HG02678 (cell line): ENCODE measurements at regions not wholly inside any gene's neighbourhood (a gene's known extent, or its start where the extent isn't known, plus 50 kb on each side); places are given as distances from the start of the nearest gene placed in this dataset.

Source experiments
- ATAC-seq: cut with Tn5 transposase; IDR thresholded peaks from one replicate; pipeline ENCODE4 v1.9.1; 2021; ENCODE audit warnings: mild to moderate bottlenecking, moderate library complexity; ENCODE audit not compliant: unreplicated experiment

DNA sequence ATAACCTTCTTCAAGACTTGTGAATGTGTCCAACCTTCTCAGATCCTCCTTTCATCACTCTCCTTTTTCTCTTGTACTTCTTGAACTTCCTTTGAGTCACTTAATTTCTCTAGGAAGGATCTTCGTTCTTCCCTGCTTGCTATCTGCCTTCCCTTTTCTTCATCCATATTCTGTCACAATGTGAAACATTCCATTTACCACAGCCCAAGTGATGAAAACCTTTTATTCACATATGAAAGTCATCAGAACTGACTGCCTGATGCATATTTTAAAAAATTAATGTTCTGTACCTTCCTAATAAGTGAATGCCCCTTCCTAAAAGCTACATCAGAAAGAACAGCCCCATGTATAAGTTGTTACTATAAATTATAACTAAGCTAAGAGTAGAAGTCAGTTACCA is 520.4 kb upstream of the LUZP2 start:
- no peak for ATAC-seq

DNA sequence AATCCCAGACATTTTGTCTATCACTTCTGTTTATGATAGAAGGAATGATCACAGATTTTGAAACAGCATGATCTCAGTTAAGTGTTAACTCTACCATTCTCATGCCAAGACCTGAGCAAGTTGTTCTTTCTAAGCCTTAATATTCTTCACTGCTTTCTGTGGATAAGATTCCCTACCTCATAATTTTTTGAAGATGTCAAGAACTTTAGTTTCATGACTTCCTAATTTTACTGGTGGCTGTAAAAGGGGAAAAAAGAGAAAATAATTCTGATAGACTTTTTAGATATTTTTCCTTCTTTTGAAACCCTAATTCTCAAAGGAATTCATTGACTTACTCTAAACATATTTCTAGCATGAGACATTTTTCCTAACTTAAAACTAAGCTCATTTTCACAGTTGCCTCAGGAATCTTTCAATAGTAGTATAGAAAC is 520.0 kb upstream of the LUZP2 start:
- no peak for ATAC-seq

DNA sequence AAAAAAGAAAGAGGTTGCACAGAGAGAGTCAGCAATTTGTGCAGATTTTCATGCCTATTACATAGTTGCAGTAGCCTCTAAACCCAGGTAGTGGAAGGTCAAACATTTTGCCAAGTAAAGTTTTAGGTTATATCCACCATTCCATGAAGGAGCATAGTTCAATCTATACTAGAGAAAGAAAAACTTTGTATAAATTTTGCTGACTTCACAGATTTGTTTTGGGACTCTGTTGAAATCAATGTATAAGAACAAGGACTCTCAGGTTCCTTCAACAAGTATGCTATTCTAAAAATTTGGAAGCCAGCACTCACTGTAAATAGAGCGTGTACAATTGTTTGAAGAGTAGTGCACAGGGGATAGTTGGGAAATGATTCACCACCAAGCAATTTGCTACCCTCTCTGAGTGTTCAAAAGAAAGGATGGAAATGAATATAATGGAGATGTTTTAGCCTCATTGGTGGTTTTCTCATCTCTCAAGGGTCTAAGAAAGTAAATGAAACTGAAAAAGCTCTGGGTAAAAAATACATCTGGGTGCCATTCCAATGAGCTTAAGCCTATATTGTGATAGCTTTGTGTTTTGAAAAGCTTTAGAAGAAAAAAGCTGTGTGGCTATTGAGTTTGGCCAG is 508.4 kb upstream of the LUZP2 start:
- no peak for ATAC-seq

DNA sequence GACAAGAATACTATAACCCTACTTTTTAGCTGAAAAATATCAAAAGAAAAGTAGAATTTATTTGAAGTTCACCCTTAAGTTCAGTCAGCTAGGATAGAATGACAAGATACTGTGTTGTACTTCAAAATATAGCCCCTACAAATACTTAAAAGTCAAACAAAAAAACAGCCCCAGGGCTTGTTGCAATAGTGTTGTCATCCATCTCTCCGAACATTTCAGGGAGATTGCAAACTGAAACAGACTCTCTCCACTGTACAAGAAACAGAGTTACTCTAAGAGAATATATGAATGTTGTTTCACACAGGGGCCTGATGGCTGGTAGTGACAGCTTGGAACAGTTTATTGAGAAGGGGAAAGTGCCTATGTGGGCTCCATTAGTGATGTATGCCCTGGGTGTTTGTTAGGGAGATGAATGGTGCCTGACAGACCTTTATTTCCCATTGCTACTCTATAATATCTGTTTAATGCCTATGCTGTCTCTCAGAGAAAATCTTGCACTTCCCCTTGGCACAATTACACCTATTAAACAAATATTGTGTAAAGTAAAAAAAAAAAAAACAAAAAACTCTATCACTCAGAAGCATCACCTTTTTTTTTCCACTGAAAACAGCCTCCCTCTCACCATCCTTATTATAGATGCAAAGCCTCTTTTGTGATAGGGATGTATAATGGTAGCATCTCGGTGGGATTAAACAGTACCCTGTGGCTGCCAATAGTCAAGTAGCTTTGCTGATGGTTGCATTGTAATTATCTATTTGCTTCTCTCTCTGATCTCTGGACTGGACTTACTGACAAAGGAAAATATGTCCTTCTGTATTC is 506.3 kb upstream of the LUZP2 start:
- ATAC-seq: no peak

DNA sequence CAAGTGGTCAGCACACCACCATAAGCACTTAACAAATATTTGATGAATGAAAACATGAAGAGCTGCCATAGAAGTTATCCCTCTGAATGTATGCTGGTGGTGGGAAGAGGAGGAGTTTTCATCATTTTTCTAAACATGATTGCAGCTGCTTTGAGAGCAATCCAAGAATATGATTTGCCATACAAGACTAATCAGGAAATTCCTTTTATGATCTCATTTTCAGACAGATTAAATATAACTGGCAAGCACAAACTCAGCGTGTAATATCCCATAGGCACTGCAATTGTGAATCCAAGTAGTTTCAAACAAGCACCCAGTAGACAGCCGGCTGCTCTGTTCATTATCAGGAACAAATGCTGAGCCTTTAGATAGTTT is 505.7 kb upstream of the LUZP2 start:
- ATAC-seq: no peak

DNA sequence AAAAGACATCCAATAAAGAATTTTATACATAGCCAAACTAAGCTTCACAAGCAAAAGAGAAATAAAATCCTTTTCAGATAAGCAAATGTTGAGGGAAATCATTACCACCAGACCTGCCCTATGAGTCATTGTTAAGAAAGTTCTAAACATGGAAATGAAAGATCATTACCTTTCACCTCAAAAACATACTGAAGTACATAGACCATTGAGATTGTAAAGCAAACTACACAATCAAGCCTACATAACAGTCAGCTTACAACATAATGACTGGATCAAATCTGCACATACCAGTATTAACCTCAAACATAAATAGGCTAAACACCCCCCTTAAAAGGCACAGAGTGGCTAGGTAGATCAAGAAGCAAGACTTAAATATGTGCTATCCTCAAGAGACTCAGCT is 501.0 kb upstream of the LUZP2 start:
- no peak for ATAC-seq

DNA sequence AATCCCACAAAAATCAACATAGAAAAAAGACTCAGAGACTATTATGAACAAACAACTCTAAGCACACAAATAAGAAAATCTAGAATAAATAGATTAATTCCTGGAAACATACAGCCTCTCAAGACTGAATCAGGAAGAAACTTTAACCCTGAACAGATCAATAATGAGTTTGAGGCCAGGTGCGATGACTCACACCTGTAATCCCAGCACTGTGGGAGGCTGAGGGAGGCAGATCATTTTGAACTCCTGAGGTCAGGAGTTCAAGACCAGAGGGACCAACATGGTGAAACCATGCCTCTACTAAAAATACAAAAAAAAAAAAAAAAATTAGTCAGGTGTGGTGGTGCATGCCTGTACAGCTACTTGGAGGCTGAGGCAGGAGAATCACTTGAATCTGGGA is 499.5 kb upstream of the LUZP2 start:
- no peak for ATAC-seq

DNA sequence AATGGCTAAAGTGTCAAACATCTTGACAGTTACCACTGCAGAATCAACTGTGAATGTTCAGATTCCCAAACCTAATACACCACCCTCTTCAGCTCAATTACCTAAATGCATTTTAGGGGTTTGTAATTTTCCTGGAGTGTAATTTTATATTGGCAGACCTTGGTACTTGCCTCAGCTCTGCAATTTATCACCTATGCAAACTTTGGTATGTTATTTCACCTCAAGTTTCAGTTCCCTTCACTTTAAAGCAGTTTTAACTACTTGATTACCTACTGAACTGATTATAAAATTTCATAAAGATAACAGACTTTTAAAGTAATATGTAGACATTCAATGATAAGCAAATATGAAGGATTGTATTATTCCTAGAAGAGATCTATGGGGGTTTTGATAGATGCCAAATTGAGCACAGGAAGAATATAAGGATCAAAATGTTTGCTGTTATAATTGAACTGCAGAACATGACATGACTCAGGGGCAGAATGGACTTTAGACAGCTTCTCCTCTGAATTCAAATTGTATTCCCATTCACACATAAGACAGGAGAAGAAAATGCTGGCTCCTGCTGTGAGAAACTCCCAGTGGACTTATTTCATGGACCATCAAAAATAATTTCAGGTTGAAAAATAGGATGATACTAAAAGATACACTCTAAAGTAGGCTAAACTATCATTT is 491.5 kb upstream of the LUZP2 start:
- no peak for ATAC-seq

DNA sequence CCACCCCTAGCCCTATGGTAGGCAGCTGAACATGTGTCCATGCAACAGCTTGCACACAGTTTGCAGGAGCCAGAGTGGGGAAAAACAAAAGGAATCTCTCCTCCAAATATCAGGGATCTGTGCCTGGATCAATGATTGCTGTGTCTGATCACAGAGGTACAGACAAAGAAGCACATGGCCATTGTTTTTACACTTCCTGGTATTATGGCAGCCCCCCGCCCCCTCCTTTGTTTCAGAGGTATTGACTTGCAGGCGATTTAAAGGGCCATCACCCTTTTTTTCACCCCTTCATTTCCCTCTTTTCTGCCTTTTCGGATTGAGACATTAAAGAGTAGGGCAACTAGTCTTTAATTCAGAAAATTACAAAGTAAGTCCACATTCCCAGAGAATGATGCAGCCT is 453.0 kb upstream of the LUZP2 start:
- no peak for ATAC-seq

DNA sequence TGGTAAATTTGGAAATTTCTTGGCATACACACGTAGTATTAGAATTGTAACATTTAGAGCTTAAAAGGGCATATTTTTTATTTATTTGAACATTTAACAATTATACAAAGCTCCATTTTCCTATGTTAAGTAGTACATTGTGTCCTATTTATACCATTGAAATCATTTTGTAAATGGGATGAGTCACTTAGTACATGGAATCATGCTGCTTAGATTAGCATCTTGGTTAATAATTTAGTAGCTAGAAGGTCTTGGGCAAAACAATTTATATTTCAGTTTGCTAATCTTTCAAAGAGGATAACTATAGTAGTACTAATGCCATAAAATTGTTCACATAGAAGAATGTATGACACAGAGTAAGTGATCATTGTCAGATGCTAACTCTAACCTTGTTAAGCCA is 450.1 kb upstream of the LUZP2 start:
- ATAC-seq: no peak

DNA sequence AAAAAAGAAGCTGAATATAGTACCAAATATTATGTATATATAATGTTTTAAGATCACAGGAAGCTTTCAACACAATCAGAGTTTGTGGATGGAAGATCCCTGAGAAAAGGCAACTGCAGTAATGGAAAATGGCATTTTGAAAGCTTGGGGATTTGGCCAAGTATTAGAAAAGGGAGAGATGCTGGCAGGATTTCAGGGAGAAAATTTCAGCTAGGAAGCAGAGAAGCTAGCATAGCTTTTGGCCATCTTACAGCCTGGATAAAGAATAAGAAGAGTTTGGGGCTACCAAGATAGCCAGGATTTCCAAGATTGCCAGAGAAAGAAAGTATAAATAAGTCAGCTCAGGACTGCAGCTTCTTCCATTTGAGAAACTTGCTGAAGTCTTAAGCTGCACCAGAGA is 440.8 kb upstream of the LUZP2 start:
- ATAC-seq: no peak

DNA sequence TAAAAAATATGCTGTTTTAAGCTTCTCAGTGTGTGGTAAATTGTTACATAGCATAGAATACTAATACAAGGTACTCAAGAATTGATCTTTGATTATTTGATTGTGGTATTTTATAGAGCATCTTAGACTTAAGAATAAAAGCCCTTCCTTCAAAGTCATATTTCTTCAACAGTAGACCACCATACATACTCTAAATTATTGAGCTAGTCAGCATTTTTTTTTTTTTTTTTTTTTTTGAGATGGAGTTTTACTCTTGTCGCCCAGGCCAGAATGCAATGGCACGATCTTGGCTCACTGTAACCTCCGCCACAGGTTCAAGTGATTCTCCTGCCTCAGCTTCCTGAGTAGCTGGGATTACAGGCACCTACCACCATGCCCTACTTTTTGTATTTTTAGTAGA is 436.7 kb upstream of the LUZP2 start:
- no peak for ATAC-seq

DNA sequence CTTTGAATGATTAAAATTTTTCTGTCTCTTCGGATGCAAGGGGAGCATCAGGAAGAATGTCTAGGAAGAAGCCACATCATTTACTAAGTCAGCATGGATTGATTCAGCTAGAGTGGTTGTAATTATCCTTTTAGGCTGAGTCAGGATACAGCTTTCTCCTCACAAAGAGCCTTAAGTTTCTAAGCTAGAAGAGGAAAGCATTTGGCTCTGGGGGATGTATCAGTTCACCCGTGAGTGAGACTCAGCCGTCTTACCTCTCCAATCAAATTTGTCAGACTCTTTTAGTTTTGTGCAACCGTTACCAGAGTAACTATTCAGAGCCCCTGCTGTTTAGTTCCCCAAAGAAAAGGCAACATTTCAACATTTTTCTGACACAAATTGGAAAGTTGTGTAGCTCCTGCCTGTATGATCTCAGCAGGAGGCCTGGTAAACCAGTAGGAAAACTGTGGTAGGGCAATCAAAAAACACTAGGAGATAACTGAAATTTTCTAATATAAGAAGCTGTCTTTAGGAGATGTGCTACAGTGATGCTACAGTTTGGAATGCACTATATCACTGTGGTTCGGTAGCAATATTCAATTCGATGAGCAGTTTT is 432.4 kb upstream of the LUZP2 start:
- ATAC-seq: no peak

DNA sequence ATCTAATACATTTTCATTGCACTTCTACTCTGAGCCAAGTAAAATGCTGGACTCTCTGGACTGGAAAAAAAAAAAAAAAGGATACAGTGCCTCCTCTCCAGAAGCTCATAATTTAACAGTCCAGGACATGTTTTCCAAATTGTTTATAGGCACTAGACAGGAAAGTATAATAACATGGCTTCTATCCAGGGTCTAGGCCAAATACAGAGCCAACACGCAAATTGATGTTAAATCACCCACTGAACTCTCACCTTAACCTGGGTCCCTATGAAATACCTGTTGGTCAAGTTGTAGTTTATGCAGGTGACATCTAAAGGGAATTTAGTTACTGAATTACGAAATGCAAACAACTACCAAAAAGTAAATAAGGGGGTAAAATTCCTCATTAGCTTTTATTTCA is 428.7 kb upstream of the LUZP2 start:
- ATAC-seq: no peak

DNA sequence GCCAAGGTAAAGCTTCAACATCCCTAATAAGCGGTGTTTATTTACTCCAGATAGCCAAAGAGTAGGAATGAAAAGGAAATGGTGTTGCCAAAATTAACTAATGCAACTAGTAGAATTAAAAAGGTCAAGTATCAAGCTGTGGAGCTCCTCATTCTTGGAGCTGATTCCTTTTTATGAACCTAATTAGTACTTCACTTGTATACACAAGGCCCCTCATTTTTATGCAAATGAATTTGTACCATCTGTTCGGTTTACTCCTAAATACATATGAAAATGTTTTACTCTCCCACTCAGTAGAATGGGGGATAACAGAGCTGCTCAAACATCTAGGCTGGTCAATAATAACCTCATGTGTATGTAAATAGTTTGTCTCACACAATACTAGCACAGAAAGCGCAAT is 426.4 kb upstream of the LUZP2 start:
- no peak for ATAC-seq

DNA sequence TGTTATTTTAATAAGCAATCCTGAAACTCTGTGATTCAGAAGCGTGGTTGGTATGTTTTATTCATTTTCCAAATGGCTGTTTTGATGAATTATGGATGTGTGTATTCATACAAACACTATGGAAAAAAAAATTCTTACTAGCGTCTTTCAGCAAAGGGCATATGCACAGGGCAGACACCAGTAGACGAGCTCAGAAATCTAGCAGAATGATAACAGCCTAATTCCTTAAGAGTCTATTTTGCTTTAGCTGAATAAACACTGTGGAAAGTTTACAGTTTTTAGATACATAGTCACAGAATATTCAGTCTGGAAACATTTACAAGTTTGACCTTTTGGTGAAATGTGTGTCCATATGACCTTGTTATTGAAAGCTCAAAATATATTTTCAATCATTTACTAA is 418.8 kb upstream of the LUZP2 start:
- ATAC-seq: no peak

DNA sequence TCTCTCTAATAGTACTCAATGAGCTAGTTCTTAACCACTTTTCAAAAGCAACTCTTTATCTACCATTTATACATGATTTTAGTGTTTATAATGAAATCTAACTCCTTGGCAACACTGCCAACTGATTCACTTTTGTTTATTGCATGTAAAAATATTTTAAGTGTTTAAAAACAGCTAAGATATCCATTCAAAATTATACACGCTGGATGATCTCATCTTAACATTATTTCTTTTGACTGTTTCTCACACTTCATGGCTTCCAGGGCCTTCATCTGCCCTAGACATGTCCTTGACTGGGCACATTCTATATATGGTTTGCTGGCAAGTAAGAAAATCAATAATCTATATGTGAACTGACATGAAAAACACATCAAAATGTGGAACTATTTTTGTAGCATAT is 414.6 kb upstream of the LUZP2 start:
- no peak for ATAC-seq

DNA sequence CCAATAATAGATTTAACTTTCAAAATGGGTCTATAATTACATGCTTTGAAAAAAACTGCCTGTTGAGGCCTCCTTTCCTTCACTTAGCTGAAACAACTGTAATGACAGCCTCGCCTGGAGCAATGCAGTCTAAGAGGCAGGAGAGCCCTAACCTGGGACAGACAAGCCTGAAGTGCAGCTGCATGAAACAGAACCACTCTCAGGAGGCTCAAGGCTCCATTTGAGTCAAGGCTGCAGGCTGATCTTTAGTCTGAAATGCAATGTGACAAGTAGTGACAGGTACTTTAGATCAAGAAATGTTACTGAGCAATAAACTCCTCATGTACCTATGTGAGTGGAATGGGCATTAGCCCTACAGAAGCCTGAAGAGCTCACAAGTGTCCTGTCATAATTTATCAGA is 414.0 kb upstream of the LUZP2 start:
- ATAC-seq: no peak

DNA sequence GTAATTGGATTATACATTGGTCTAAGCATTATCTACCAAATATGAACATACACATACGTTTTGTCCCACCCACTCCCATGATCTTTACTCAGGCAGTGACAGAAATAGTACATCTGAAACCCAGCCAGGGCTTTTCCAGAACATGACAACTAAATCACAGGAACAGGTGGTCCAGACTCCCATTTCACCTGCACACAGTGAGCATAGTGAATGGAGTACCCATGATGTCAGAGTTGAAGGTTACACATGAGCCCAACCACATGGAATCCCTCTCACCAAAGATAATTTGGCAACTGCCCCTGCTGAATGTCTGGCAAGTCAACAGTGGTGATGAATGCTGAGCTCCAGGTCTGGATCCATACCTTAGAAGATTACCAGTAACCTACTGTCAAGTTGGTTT is 411.9 kb upstream of the LUZP2 start:
- no peak for ATAC-seq

DNA sequence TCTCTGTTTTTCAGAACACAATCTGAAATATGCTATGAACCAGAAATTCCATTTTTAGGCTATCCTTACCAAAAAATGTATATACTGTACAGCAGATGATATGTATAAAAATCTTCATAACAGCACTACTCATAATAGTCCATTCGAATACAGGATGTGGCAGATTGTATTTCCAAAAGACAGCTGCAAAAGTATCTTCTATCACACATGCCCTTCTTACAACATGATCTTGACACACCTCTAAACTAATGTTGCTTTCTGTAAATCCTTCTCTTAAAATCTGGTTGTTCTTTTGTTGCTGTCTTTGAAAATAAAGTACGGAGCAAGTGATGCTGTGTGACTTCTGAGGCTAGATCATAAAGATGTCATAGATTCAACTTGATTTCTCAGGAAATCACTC is 409.9 kb upstream of the LUZP2 start:
- ATAC-seq: no peak

DNA sequence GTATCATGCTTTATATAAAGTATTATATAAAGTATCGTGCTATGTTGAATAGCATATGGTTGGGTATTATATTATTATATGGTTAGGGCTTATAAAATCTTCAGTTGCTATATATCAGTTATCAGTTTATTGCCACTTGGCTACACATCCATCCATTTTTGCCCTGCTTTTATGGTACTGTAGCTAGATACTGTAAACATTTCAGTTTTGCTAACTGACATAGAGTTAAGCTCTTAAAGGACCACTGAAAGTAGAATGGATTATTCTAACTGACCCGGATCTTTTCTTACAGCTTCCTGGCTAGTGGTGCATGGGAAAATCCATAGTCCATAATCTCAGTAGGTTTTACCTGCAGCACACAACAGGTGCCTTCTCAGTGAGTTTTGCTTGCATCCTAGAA is 405.3 kb upstream of the LUZP2 start:
- no peak for ATAC-seq

DNA sequence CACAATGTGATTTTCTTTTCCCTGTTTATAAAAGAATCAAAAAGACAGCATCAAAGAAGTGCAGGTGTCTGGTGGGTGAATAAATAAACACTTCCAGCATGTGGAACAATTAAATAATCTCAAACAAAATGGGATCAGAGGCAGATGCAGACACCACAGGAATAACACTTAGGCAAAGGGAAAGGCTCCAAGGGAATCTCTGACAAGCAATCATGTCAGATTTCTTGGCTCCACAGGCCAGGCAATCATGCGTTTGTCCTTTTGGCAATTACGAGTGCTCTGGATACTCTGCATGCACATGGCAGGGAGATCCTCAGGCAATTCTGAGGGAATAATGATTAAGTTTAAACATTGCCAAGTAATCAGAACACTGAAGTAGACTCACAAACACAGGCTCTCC is 403.5 kb upstream of the LUZP2 start:
- no peak for ATAC-seq
